Activated CD4-positive, alpha-beta memory T cell treated with anti-CD3 and anti-CD28 coated beads for 36 hours (primary cell): ENCODE measurements at regions not wholly inside any gene's neighbourhood (a gene's known extent, or its start where the extent isn't known, plus 50 kb on each side); places are given as distances from the start of the nearest gene placed in this dataset.

Experiments
- CTCF ChIA-PET: fragments of 350-600 bp; sonication (Branson Sonifier 250); formaldehyde crosslinking; loops from one replicate; lab custom pipeline; 2021; ENCODE audit warnings: antibody characterized with exemption, inconsistent platforms; lab: Charles Lee
- POLR2A ChIA-PET: fragments of 350-600 bp; sonication (Branson Sonifier 250); formaldehyde crosslinking; loops from one replicate; lab custom pipeline; 2021; ENCODE audit warnings: antibody characterized with exemption; lab: Charles Lee
- DNase-seq: peaks from one replicate; pipeline ENCODE4 v3.0.0-alpha.2; 2020
- H3K27ac Mint-ChIP-seq: one replicate; pipeline ENCODE4 v1.8.0; 2021; ENCODE audit warnings: mixed read lengths
- H3K27me3 Mint-ChIP-seq: one replicate; pipeline ENCODE4 v1.8.0; 2021; ENCODE audit warnings: mixed read lengths
- H3K36me3 Mint-ChIP-seq: one replicate; pipeline ENCODE4 v1.8.0; 2021; ENCODE audit warnings: mixed read lengths
- H3K4me1 Mint-ChIP-seq: one replicate; pipeline ENCODE4 v1.8.0; 2021; ENCODE audit warnings: low read depth, mixed read lengths
- H3K4me3 Mint-ChIP-seq: one replicate; pipeline ENCODE4 v1.8.0; 2021; ENCODE audit warnings: mild to moderate bottlenecking, mixed read lengths
- H3K9me3 Mint-ChIP-seq: one replicate; pipeline ENCODE4 v1.8.0; 2021; ENCODE audit warnings: mixed read lengths
- intact Hi-C: fragments of 100-400 bp; cut with micrococcal nuclease; formaldehyde crosslinking; loops from one replicate; pipeline ENCODE4 v1.15.1; 2023

GRCh38 chr18:38900031-38900430, 1334.4 kb upstream of the CELF4 start:
- no peaks in the 10 kb centered on the region for H3K9me3 Mint-ChIP-seq
- intact Hi-C loops, result no loop called here
- peaks cover 2% of the 10 kb centered on the region for H3K27me3 Mint-ChIP-seq

GRCh38 chr18:38899252-38899651, 1333.7 kb upstream of the CELF4 start:
- POLR2A ChIA-PET, result no interaction called here
- Mint-ChIP-seq H3K4me3 (no peak overlapping the region), H3K27ac (no peak overlapping the region), H3K4me1 (no peaks in the 10 kb centered on the region), H3K36me3 (no peaks in the 10 kb centered on the region), H3K27me3 (no peaks in the 10 kb centered on the region), H3K9me3 (no peaks in the 10 kb centered on the region)
- intact Hi-C loops, result no loop called here
- no peak for DNase-seq
- CTCF ChIA-PET, result no interaction called here

More at GRCh38 chr18:38900031-38900430, 1334.4 kb upstream of the CELF4 start:
- no peak overlapping the region for H3K27ac Mint-ChIP-seq
- no peak for DNase-seq
- no peaks in the 10 kb centered on the region for H3K4me1 Mint-ChIP-seq
- POLR2A ChIA-PET, result no interaction called here
- no peak overlapping the region for H3K4me3 Mint-ChIP-seq
- CTCF ChIA-PET, result no interaction called here
- no peaks in the 10 kb centered on the region for H3K36me3 Mint-ChIP-seq

- Mint-ChIP-seq H3K4me1 (no peaks in the 10 kb centered on the region), H3K27ac (no peak overlapping the region), H3K4me3 (no peak overlapping the region), H3K36me3 (no peaks in the 10 kb centered on the region), H3K27me3 (no peaks in the 10 kb centered on the region), H3K9me3 (no peaks in the 10 kb centered on the region)
- intact Hi-C loops, result no loop called here
- DNase-seq, result no peak
- ChIA-PET POLR2A (no interaction called here), CTCF (no interaction called here)
Observed at GRCh38 chr18:38898167-38898566, 1332.6 kb upstream of the CELF4 start.

GRCh38 chr18:38895560-38895959, 1330.0 kb upstream of the CELF4 start:
- DNase-seq, result no peak
- ChIA-PET POLR2A (no interaction called here), CTCF (no interaction called here)
- H3K27me3 Mint-ChIP-seq, result no peaks in the 10 kb centered on the region
- H3K36me3 Mint-ChIP-seq, result no peaks in the 10 kb centered on the region
- intact Hi-C loops, result no loop called here
- no peaks in the 10 kb centered on the region for H3K4me1 Mint-ChIP-seq
- no peak overlapping the region for H3K4me3 Mint-ChIP-seq
- no peak overlapping the region for H3K27ac Mint-ChIP-seq
- no peaks in the 10 kb centered on the region for H3K9me3 Mint-ChIP-seq

- H3K9me3 Mint-ChIP-seq, result no peaks in the 10 kb centered on the region
- no peak overlapping the region for H3K27ac Mint-ChIP-seq
- no peak overlapping the region for H3K4me3 Mint-ChIP-seq
- intact Hi-C loops, result no loop called here
- H3K27me3 Mint-ChIP-seq, result no peaks in the 10 kb centered on the region
- H3K4me1 Mint-ChIP-seq, result no peaks in the 10 kb centered on the region
- CTCF ChIA-PET, result no interaction called here
- H3K36me3 Mint-ChIP-seq, result no peaks in the 10 kb centered on the region
- POLR2A ChIA-PET, result no interaction called here
- no peak for DNase-seq
Observed at GRCh38 chr18:38887671-38888020, 1322.0 kb upstream of the CELF4 start.

GRCh38 chr18:38886861-38887670, 1321.5 kb upstream of the CELF4 start:
- Mint-ChIP-seq H3K27me3 (no peaks in the 10 kb centered on the region), H3K4me3 (no peak overlapping the region), H3K4me1 (no peaks in the 10 kb centered on the region), H3K9me3 (no peaks in the 10 kb centered on the region), H3K27ac (no peak overlapping the region), H3K36me3 (no peaks in the 10 kb centered on the region)
- CTCF ChIA-PET, result no interaction called here
- POLR2A ChIA-PET, result no interaction called here
- no peak for DNase-seq
- intact Hi-C loops, result no loop called here

GRCh38 chr18:38886235-38886634, 1320.6 kb upstream of the CELF4 start:
- Mint-ChIP-seq H3K27me3 (no peaks in the 10 kb centered on the region), H3K27ac (no peak overlapping the region), H3K4me3 (no peak overlapping the region), H3K9me3 (no peaks in the 10 kb centered on the region), H3K4me1 (no peaks in the 10 kb centered on the region), H3K36me3 (no peaks in the 10 kb centered on the region)
- ChIA-PET POLR2A (no interaction called here), CTCF (no interaction called here)
- intact Hi-C loops, result no loop called here
- no peak for DNase-seq

- Mint-ChIP-seq H3K36me3 (no peaks in the 10 kb centered on the region), H3K27me3 (no peaks in the 10 kb centered on the region), H3K9me3 (no peaks in the 10 kb centered on the region), H3K4me3 (no peak overlapping the region), H3K27ac (no peak overlapping the region), H3K4me1 (no peaks in the 10 kb centered on the region)
- DNase-seq, result no peak
- intact Hi-C loops, result no loop called here
- CTCF ChIA-PET, result no interaction called here
- POLR2A ChIA-PET, result no interaction called here
Observed at GRCh38 chr18:38884050-38884449, 1318.5 kb upstream of the CELF4 start.

GRCh38 chr18:38883111-38883510, 1317.5 kb upstream of the CELF4 start:
- no peaks in the 10 kb centered on the region for H3K4me1 Mint-ChIP-seq
- intact Hi-C loops, result no loop called here
- H3K4me3 Mint-ChIP-seq, result no peak overlapping the region
- H3K27ac Mint-ChIP-seq, result no peak overlapping the region
- no peaks in the 10 kb centered on the region for H3K36me3 Mint-ChIP-seq
- H3K9me3 Mint-ChIP-seq, result no peaks in the 10 kb centered on the region
- CTCF ChIA-PET, result no interaction called here
- H3K27me3 Mint-ChIP-seq, result no peaks in the 10 kb centered on the region
- POLR2A ChIA-PET, result no interaction called here
- DNase-seq, result no peak

GRCh38 chr18:38879871-38880270, 1314.3 kb upstream of the CELF4 start:
- CTCF ChIA-PET, result interaction anchor here (0.6 kb wide), 1 partner anchor 49 kb away, joined by 3 read pairs; no protein-coding TSS in a partner anchor
- intact Hi-C loops, result no loop called here
- POLR2A ChIA-PET, result no interaction called here
- no peaks in the 10 kb centered on the region for H3K27me3 Mint-ChIP-seq
- no peaks in the 10 kb centered on the region for H3K4me1 Mint-ChIP-seq
- H3K27ac Mint-ChIP-seq, result no peak overlapping the region
- no peak for DNase-seq
- no peaks in the 10 kb centered on the region for H3K9me3 Mint-ChIP-seq
- H3K4me3 Mint-ChIP-seq, result no peak overlapping the region
- no peaks in the 10 kb centered on the region for H3K36me3 Mint-ChIP-seq

GRCh38 chr18:38872342-38872741, 1306.7 kb upstream of the CELF4 start:
- Mint-ChIP-seq H3K27ac (no peak overlapping the region), H3K9me3 (no peaks in the 10 kb centered on the region), H3K36me3 (no peaks in the 10 kb centered on the region), H3K27me3 (no peaks in the 10 kb centered on the region), H3K4me3 (no peak overlapping the region), H3K4me1 (no peaks in the 10 kb centered on the region)
- CTCF ChIA-PET, result no interaction called here
- intact Hi-C loops, result no loop called here
- POLR2A ChIA-PET, result no interaction called here
- no peak for DNase-seq

- H3K4me1 Mint-ChIP-seq, result no peaks in the 10 kb centered on the region
- H3K27ac Mint-ChIP-seq, result no peak overlapping the region
- H3K4me3 Mint-ChIP-seq, result no peak overlapping the region
Observed at GRCh38 chr18:38868757-38869156, 1303.2 kb upstream of the CELF4 start.

GRCh38 chr18:38867680-38868079, 1302.1 kb upstream of the CELF4 start:
- ChIA-PET POLR2A (no interaction called here), CTCF (interaction anchor here (0.6 kb wide), 1 partner anchor 836 kb away, joined by 3 read pairs; no protein-coding TSS in a partner anchor)
- intact Hi-C loops, result loop anchor here (5.0 kb wide), 1 partner anchor 50 kb away; no protein-coding TSS in a partner anchor
- Mint-ChIP-seq H3K9me3 (no peaks in the 10 kb centered on the region), H3K4me1 (no peaks in the 10 kb centered on the region), H3K36me3 (no peaks in the 10 kb centered on the region), H3K4me3 (no peak overlapping the region), H3K27ac (no peak overlapping the region), H3K27me3 (no peaks in the 10 kb centered on the region)
- DNase-seq, result no peak

More at GRCh38 chr18:38868757-38869156, 1303.2 kb upstream of the CELF4 start:
- H3K36me3 Mint-ChIP-seq, result no peaks in the 10 kb centered on the region
- intact Hi-C loops, result loop anchor here (5.0 kb wide), 1 partner anchor 51 kb away; no protein-coding TSS in a partner anchor
- no peaks in the 10 kb centered on the region for H3K9me3 Mint-ChIP-seq
- ChIA-PET CTCF (no interaction called here), POLR2A (no interaction called here)
- DNase-seq, result no peak
- H3K27me3 Mint-ChIP-seq, result no peaks in the 10 kb centered on the region
